Smooth muscle cell (in vitro differentiated cells): ENCODE measurements at regions not wholly inside any gene's neighbourhood (a gene's known extent, or its start where the extent isn't known, plus 50 kb on each side); places are given as distances from the start of the nearest gene placed in this dataset.

Source experiments
- DNase-seq: peaks from one replicate; lab custom pipeline; 2025; ENCODE audit not compliant: unreplicated experiment; lab: John Stamatoyannopoulos, UW
- H2AFZ ChIP-seq: fragments of 200-600 bp; sonication (generic); 2 replicates; pipeline ENCODE4 v1.6.0; 2016; ENCODE audit warnings: antibody characterized with exemption, low read depth, mild to moderate bottlenecking
- H3F3A ChIP-seq: fragments of 200-600 bp; sonication (generic); 2 replicates; pipeline ENCODE4 v1.6.0; 2017; ENCODE audit warnings: antibody characterized with exemption, low read depth
- H3K27ac ChIP-seq: fragments of 200-600 bp; sonication (generic); 2 replicates; pipeline ENCODE4 v1.5.1; 2016; ENCODE audit warnings: low read depth, mild to moderate bottlenecking
- H3K27me3 ChIP-seq: fragments of 200-600 bp; sonication (generic); 2 replicates; pipeline ENCODE4 v1.6.1; 2016; ENCODE audit warnings: low read depth, mild to moderate bottlenecking
- H3K36me3 ChIP-seq: fragments of 200-600 bp; sonication (generic); 2 replicates; pipeline ENCODE4 v1.5.1; 2016; ENCODE audit warnings: low read depth
- H3K4me1 ChIP-seq: fragments of 200-600 bp; sonication (generic); 2 replicates; pipeline ENCODE4 v1.5.1; 2016; ENCODE audit warnings: low read depth
- H3K4me2 ChIP-seq: fragments of 200-600 bp; sonication (generic); 2 replicates; pipeline ENCODE4 v1.6.0; 2016; ENCODE audit warnings: mild to moderate bottlenecking
- H3K4me3 ChIP-seq: fragments of 200-600 bp; sonication (generic); 2 replicates; pipeline ENCODE4 v1.5.1; 2016; ENCODE audit warnings: mild to moderate bottlenecking
- H3K79me2 ChIP-seq: fragments of 200-600 bp; sonication (generic); 2 replicates; pipeline ENCODE4 v1.6.0; 2016; ENCODE audit warnings: low read depth, mild to moderate bottlenecking
- H3K9ac ChIP-seq: fragments of 200-600 bp; sonication (generic); 2 replicates; pipeline ENCODE4 v1.6.0; 2016; ENCODE audit warnings: low read depth
- H3K9me3 ChIP-seq: fragments of 200-600 bp; sonication (generic); replicated peaks from 2 replicates; pipeline ENCODE4 v1.5.1; 2016; ENCODE audit warnings: low read depth
- H4K20me1 ChIP-seq: fragments of 200-600 bp; sonication (generic); 2 replicates; pipeline ENCODE4 v1.6.0; 2016; ENCODE audit warnings: low read depth
- WGBS: methylation state at CpG from one replicate; pipeline ENCODE4 v1.1.7; 2016; ENCODE audit warnings: low lambda C conversion rate; 5-methylcytosine and 5-hydroxymethylcytosine counted together
- TF ChIP-seq, protein P1 (sequence below): fragments of 200-600 bp; sonication (generic); IDR thresholded peaks from 2 replicates; pipeline ENCODE4 v1.5.1; 2017; ENCODE audit warnings: borderline replicate concordance, mild to moderate bottlenecking, antibody characterized with exemption; ENCODE audit not compliant: insufficient read depth, poor library complexity, severe bottlenecking

- 67% methylated on average over 12 of the region's 12 CpGs for WGBS
These were observed 91.2 kb upstream of the JUN start for GRCh38 chr1:58874757-58875755.

DNA sequence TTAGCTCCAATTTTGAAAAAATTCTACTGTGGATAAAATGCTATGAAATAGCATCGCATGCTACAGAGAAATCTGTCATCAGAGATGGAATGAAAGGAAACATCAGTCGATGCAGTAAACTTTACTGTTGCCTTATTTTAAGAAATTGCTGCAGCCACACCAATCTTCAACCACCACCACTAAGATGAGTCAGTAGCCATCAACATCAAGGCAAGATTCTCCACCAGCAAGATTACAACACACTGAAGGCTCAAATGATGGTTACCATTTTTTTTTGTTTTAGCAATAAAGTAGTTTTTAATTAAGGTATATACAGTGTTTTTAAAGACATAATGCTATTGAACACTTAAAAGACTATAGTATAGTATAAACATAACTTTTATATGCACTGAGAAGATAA, 95.6 kb upstream of the JUN start:
- Histone ChIP-seq H3K9ac (no peak overlapping the region), H2AFZ (no peak overlapping the region), H3K9me3 (no peaks in the 10 kb centered on the region), H3K27me3 (no peaks in the 10 kb centered on the region), H3K4me2 (no peak overlapping the region), H3F3A (no peaks in the 10 kb centered on the region), H4K20me1 (no peaks in the 10 kb centered on the region), H3K27ac (no peak overlapping the region), H3K36me3 (no peaks in the 10 kb centered on the region), H3K4me3 (no peak overlapping the region), H3K79me2 (no peaks in the 10 kb centered on the region), H3K4me1 (peaks cover 11% of the 10 kb centered on the region)
- TF ChIP-seq, protein P1, sequence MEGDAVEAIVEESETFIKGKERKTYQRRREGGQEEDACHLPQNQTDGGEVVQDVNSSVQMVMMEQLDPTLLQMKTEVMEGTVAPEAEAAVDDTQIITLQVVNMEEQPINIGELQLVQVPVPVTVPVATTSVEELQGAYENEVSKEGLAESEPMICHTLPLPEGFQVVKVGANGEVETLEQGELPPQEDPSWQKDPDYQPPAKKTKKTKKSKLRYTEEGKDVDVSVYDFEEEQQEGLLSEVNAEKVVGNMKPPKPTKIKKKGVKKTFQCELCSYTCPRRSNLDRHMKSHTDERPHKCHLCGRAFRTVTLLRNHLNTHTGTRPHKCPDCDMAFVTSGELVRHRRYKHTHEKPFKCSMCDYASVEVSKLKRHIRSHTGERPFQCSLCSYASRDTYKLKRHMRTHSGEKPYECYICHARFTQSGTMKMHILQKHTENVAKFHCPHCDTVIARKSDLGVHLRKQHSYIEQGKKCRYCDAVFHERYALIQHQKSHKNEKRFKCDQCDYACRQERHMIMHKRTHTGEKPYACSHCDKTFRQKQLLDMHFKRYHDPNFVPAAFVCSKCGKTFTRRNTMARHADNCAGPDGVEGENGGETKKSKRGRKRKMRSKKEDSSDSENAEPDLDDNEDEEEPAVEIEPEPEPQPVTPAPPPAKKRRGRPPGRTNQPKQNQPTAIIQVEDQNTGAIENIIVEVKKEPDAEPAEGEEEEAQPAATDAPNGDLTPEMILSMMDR, result no peak
- DNase-seq, result no peak
- 76% methylated on average over 2 of the region's 2 CpGs for WGBS

More at GRCh38 chr1:58874757-58875755, 91.2 kb upstream of the JUN start:
- Histone ChIP-seq H3K79me2 (no peaks in the 10 kb centered on the region), H3K9me3 (no peaks in the 10 kb centered on the region), H3F3A (no peaks in the 10 kb centered on the region), H3K27me3 (no peaks in the 10 kb centered on the region), H3K4me1 (peaks cover 16% of the 10 kb centered on the region), H3K27ac (no peak overlapping the region), H4K20me1 (no peaks in the 10 kb centered on the region), H3K4me2 (no peak overlapping the region), H2AFZ (peak overlapping the region; percentile 1), H3K9ac (no peak overlapping the region), H3K36me3 (no peaks in the 10 kb centered on the region), H3K4me3 (no peak overlapping the region)
- no peak for DNase-seq
- TF ChIP-seq, protein P1, result no peak

DNA sequence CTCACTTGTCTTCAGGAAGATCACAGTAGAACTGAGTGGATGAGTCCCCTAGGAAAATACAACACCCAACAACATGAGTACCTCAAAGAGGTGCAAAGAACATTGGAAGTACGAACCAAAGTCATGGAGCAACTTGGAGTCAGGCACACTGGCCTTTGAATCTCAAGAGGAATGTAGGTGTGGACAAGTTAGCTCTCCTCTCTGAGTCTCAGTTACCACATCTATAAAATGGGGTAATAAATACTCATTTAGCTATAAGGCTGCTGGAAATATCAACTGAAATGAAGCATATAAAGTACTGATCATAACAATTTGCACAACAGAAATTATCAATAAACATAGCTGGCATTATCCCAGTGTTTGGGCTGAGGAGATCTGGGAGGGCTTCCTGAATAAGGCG, 96.7 kb upstream of the JUN start:
- no peaks in the 10 kb centered on the region for H4K20me1 ChIP-seq
- H3K27me3 ChIP-seq, result no peaks in the 10 kb centered on the region
- H3K36me3 ChIP-seq, result no peaks in the 10 kb centered on the region
- no peaks in the 10 kb centered on the region for H3K79me2 ChIP-seq
- no peak overlapping the region for H3K4me2 ChIP-seq
- no peak overlapping the region for H2AFZ ChIP-seq
- TF ChIP-seq, protein P1, result no peak
- no peak overlapping the region for H3K27ac ChIP-seq
- H3K4me3 ChIP-seq, result no peak overlapping the region
- peaks cover 1% of the 10 kb centered on the region for H3K4me1 ChIP-seq
- WGBS, result 92% methylated on average over 2 of the region's 2 CpGs
- H3F3A ChIP-seq, result no peaks in the 10 kb centered on the region
- no peaks in the 10 kb centered on the region for H3K9me3 ChIP-seq
- no peak overlapping the region for H3K9ac ChIP-seq
- no peak for DNase-seq
